BLaER1 (cell line): ENCODE measurements at regions not wholly inside any gene's neighbourhood (a gene's known extent, or its start where the extent isn't known, plus 50 kb on each side); places are given as distances from the start of the nearest gene placed in this dataset.

Source experiments
- H3K27ac ChIP-seq: shearing (Covaris generic); formaldehyde crosslinking; 2 replicates; pipeline ENCODE4 v1.8.1; 2022
- H3K27me3 ChIP-seq: shearing (Covaris generic); formaldehyde crosslinking; 2 replicates; pipeline ENCODE4 v1.8.1; 2022
- H3K36me3 ChIP-seq: shearing (Covaris generic); formaldehyde crosslinking; 2 replicates; pipeline ENCODE4 v1.8.1; 2022
- H3K4me1 ChIP-seq: shearing (Covaris generic); formaldehyde crosslinking; 2 replicates; pipeline ENCODE4 v1.8.1; 2022
- H3K4me2 ChIP-seq: shearing (Covaris generic); formaldehyde crosslinking; 2 replicates; pipeline ENCODE4 v1.8.1; 2022
- H3K4me3 ChIP-seq: shearing (Covaris generic); formaldehyde crosslinking; 2 replicates; pipeline ENCODE4 v1.8.1; 2022
- H3K9ac ChIP-seq: shearing (Covaris generic); formaldehyde crosslinking; 2 replicates; pipeline ENCODE4 v1.8.1; 2022
- H3K9me3 ChIP-seq: shearing (Covaris generic); formaldehyde crosslinking; 2 replicates; pipeline ENCODE4 v1.8.1; 2022
- H4K20me1 ChIP-seq: shearing (Covaris generic); formaldehyde crosslinking; 2 replicates; pipeline ENCODE4 v1.8.1; 2022
- Cebpa-rat ChIP-seq: shearing (Covaris generic); IDR thresholded peaks from 2 replicates; pipeline ENCODE4 v1.8.1; 2022

DNA sequence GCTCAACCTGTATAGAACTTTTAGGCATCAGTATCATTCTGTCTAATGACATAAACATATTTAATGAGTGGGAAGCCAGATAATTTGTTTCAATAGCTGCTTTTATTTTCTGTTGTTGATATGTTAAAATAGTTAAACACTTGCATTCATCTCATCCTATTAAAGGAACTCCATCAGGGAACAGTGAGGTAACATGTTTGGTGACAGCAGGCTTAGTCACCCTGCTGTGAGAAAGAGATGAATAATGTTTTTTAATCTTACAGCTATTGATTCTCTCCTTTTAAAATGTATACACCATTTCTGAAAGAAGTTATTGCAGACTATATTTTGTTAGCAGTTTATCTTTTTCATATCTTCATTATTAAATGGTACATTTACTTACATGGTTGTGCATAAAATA, 123.3 kb upstream of the CWC22 start:
- TF ChIP-seq Cebpa-rat: no peak
- Histone ChIP-seq H3K9ac (no peak overlapping the region), H4K20me1 (no peaks in the 10 kb centered on the region), H3K4me1 (no peaks in the 10 kb centered on the region), H3K4me2 (no peak overlapping the region), H3K36me3 (no peaks in the 10 kb centered on the region), H3K9me3 (no peaks in the 10 kb centered on the region), H3K27me3 (no peaks in the 10 kb centered on the region), H3K27ac (no peak overlapping the region), H3K4me3 (no peak overlapping the region)

DNA sequence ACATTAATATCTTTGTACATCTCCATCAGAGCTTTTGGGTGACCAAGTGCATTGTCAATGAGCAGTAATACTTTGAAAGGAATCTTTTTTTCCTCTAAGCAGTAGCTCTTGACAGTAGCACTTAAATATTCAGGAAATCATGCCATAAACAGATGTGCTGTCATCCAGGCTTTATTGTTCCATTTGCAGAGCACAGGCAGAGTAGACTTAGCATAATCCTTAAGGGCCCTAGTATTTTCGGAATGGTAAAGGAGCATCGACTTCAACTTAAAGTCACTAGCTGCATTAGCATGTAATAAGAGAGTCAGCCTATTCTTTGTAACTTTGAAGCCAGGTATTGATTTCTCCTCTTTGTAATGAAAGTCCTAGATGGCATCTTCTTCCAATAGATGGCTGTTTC, 121.8 kb upstream of the CWC22 start:
- H3K4me3 ChIP-seq: no peak overlapping the region
- H4K20me1 ChIP-seq: no peaks in the 10 kb centered on the region
- no peak for TF ChIP-seq Cebpa-rat
- no peak overlapping the region for H3K4me2 ChIP-seq
- no peaks in the 10 kb centered on the region for H3K4me1 ChIP-seq
- H3K27ac ChIP-seq: no peak overlapping the region
- H3K9ac ChIP-seq: no peak overlapping the region
- H3K36me3 ChIP-seq: no peaks in the 10 kb centered on the region
- H3K9me3 ChIP-seq: no peaks in the 10 kb centered on the region
- no peaks in the 10 kb centered on the region for H3K27me3 ChIP-seq

DNA sequence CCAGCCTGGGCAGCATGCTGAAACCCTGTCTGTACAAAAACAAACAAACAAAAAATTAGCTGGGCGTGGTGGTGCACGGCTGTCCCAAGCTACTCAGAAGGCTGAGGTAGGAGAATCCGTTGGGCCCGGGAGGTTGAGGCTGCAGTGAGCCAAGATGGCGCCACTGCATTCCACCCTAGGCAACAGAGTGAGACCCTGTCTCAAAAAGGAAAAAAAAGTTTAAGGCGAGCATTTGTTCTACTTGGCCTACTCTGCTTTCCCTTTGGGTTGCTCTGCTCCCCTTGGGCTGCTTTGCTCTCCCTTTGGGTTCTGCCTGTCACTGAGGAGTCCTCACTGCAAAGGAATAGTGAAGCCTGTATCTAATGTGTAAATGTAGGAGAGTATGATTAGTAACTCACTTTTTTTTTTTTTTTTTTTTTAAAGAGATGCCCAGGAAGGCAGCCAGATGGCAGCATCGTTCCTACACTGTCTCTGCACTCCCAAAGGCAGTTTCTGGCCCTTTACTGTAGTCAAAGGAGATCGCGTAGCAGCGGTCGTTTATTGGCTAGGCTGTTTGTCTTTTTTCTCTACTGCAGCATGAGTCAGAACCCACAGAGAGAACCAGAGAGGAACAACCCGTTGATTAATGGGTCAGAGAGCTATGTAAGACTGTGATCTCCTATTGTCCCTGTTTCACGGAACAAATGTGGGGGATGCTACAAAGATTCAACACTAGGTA, 118.3 kb upstream of the CWC22 start:
- H3K4me3 ChIP-seq: no peak overlapping the region
- no peaks in the 10 kb centered on the region for H3K4me1 ChIP-seq
- H3K27me3 ChIP-seq: no peaks in the 10 kb centered on the region
- no peak overlapping the region for H3K27ac ChIP-seq
- H3K4me2 ChIP-seq: 0 out of 2 replicates have a peak overlapping the region, but pooled peaks have one; percentile 18
- no peaks in the 10 kb centered on the region for H3K9me3 ChIP-seq
- H4K20me1 ChIP-seq: no peaks in the 10 kb centered on the region
- H3K9ac ChIP-seq: no peak overlapping the region
- TF ChIP-seq Cebpa-rat: no peak
- H3K36me3 ChIP-seq: no peaks in the 10 kb centered on the region

DNA sequence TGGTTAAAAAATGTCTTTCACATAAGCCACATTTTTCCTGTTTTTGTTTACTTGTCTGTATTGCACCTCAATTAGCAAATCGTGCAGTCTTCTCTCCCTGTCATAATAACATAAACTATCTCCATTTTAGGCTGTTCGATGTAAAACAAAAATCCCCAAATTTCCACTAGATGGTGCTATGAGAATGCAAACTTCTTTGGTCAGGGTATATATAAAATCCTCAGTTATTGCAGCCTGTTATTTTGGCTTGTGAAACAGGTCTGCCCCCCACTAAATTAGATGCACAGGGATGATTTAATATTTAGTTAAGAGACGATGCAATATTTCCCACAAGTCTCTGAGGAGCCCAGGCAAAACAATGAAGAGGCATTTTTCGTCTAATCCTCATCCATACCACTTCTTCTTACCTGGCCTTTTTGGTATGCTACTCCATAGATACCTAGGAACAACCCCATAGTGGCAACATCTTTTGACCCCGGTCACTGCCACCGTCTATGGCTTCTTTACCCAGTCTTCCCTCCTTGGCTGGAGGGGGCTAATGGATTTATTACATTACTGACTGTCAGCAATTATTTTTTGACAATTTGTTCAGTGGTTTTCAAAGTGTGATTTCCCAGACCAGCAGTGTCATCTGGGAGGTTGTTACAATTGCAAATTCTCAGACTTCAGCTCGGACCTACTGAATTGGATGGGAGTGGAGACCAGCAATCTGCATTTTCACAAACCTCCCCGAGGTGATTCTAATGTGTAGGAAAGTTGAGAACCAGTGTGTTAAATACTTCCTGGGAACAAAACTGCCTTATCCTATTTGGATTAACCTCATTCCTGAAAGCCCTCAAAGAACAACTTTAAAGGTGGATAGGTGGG, 117.4 kb upstream of the CWC22 start:
- H3K27ac ChIP-seq: no peak overlapping the region
- no peaks in the 10 kb centered on the region for H4K20me1 ChIP-seq
- H3K4me2 ChIP-seq: no peak overlapping the region
- no peak overlapping the region for H3K9ac ChIP-seq
- H3K9me3 ChIP-seq: no peaks in the 10 kb centered on the region
- no peaks in the 10 kb centered on the region for H3K36me3 ChIP-seq
- no peak overlapping the region for H3K4me3 ChIP-seq
- H3K27me3 ChIP-seq: no peaks in the 10 kb centered on the region
- H3K4me1 ChIP-seq: no peaks in the 10 kb centered on the region
- TF ChIP-seq Cebpa-rat: no peak

DNA sequence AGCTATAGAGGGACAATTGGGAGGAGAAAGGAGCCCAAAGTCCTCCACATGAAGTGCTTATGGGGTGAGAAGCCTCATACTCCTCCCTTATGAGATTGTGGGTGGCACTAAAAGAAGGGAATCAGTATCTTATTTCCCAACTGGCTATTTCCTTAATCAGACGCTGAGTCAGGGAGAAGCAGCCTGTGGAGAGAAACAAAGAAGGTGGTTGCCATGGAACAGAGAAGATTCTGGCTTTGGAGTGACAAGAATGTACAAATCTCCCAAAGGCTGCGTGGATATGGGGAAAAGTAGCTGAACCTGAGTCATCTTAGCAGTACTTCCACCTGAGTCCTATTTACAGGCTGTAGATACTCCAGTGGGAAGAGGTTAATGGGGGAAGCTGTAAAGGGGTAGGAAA, 115.8 kb upstream of the CWC22 start:
- Histone ChIP-seq H3K27me3 (no peaks in the 10 kb centered on the region), H3K9me3 (no peaks in the 10 kb centered on the region), H3K9ac (no peak overlapping the region), H3K4me2 (no peak overlapping the region), H4K20me1 (no peaks in the 10 kb centered on the region), H3K4me1 (no peaks in the 10 kb centered on the region), H3K4me3 (no peak overlapping the region), H3K27ac (no peak overlapping the region), H3K36me3 (no peaks in the 10 kb centered on the region)
- no peak for TF ChIP-seq Cebpa-rat

DNA sequence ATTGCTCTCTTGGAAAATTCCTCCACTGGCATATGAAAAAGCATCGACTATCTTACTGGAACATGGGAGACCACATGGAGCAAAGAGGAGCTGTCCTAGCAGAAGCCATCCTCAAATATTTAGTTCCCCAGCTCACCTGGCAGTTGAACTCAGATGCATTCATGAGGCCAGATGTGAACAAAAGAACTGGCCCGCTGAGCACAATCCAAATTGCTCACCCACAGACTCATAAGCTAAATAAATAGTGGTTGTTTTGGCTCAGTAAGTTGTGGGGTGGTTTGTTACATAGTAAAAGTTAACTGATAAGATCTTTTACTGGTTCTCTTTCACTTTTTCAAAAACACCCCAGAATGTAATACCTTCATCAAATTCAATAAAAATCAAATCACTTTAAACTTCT, 108.6 kb upstream of the CWC22 start:
- no peaks in the 10 kb centered on the region for H3K9me3 ChIP-seq
- no peak overlapping the region for H3K27ac ChIP-seq
- H3K9ac ChIP-seq: no peak overlapping the region

DNA sequence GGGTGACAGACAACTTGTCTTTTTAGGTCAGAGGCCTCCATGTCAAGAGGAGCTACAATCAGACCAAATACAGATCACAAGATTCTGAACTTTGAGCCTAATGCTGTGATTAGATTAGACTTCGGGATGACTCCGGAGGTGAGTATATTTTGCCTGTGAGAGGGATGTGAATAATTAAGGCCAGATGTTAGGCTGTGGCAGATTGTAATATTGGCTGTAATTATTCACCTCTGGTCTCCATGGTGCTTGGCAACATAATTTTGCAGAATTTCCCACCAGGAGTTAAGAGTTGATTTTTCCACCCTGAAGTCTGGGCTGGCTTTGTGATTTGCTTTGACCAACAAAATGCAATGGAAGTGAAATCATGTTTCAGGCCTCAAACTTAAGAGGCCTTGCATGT, 108.2 kb upstream of the CWC22 start:
- Histone ChIP-seq H3K27me3 (no peaks in the 10 kb centered on the region), H3K9ac (no peak overlapping the region), H3K4me1 (no peaks in the 10 kb centered on the region), H3K4me2 (no peak overlapping the region), H3K9me3 (no peaks in the 10 kb centered on the region), H4K20me1 (no peaks in the 10 kb centered on the region), H3K36me3 (no peaks in the 10 kb centered on the region), H3K27ac (no peak overlapping the region), H3K4me3 (no peak overlapping the region)
- no peak for TF ChIP-seq Cebpa-rat

More for the DNA sequence above, 108.6 kb upstream of the CWC22 start:
- no peak for TF ChIP-seq Cebpa-rat
- H4K20me1 ChIP-seq: no peaks in the 10 kb centered on the region
- H3K27me3 ChIP-seq: no peaks in the 10 kb centered on the region
- no peaks in the 10 kb centered on the region for H3K4me1 ChIP-seq
- H3K36me3 ChIP-seq: no peaks in the 10 kb centered on the region
- H3K4me3 ChIP-seq: no peak overlapping the region
- no peak overlapping the region for H3K4me2 ChIP-seq

DNA sequence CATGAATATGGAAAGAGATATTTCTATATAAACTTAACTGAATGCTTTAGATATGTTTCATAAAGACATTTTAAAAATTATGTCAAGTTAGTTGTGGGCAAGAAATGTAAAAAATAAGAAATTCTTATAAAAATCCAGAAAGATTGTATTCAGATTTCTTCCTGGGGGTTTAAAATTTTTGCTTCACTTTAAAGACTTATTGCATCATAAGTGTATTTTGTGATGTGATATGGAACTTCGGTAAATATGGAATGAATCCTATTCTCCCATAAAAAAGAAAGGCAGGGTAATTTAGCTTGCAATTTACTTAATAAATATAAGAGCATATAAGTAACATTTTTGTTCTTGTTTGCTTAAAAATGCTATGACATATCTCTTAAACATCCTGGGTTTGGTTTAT, 104.8 kb upstream of the CWC22 start:
- Histone ChIP-seq H3K4me3 (no peak overlapping the region), H3K9me3 (no peaks in the 10 kb centered on the region), H3K9ac (no peak overlapping the region), H3K27ac (no peak overlapping the region), H3K27me3 (no peaks in the 10 kb centered on the region), H3K4me1 (no peaks in the 10 kb centered on the region), H3K36me3 (no peaks in the 10 kb centered on the region), H3K4me2 (no peak overlapping the region), H4K20me1 (no peaks in the 10 kb centered on the region)
- no peak for TF ChIP-seq Cebpa-rat

DNA sequence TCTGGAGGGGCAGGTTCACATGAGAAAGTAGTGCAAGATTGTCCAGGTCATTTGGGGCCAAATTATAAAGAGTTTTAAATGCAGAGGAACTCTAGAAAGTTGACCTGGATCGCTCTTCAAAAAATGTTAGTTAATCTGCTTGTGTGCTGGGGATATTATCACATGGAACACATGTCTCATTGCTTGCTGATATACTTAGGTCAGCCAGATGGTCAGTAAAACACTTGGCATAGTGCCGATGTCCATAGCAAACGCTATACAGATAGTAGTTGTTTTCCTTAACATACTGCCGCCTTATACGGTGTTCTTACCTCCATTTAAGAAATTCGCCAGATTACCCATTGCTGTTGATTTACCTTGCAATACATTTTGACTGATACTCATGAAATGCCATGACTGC, 103.4 kb upstream of the CWC22 start:
- Histone ChIP-seq H3K27me3 (no peaks in the 10 kb centered on the region), H3K4me1 (no peaks in the 10 kb centered on the region), H3K27ac (no peak overlapping the region), H4K20me1 (no peaks in the 10 kb centered on the region), H3K4me2 (no peak overlapping the region), H3K9me3 (no peaks in the 10 kb centered on the region), H3K9ac (no peak overlapping the region), H3K4me3 (no peak overlapping the region), H3K36me3 (no peaks in the 10 kb centered on the region)
- no peak for TF ChIP-seq Cebpa-rat

DNA sequence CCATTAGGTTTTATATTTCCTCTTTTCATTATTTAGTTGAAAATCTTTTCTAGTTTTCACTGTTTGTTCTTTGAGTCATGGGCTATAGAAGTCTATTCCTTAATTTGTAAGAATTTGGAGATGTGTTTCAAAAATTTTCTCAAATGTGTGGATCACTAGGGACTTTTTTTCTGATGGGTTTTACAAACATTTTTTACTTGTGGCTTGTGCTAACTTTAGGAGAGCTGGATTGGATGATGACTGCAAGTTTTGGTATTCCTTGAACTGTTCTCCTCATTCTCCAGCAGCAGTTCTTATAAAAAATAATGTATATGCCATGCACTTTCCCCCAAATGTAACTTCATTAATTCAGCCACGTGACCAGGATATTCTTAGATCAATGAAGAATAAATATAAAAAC, 94.7 kb upstream of the CWC22 start:
- Histone ChIP-seq H3K4me2 (no peak overlapping the region), H3K27ac (no peak overlapping the region), H3K36me3 (no peaks in the 10 kb centered on the region), H3K27me3 (no peaks in the 10 kb centered on the region), H3K4me3 (no peak overlapping the region), H3K9ac (no peak overlapping the region), H4K20me1 (no peaks in the 10 kb centered on the region), H3K4me1 (no peaks in the 10 kb centered on the region), H3K9me3 (no peaks in the 10 kb centered on the region)
- no peak for TF ChIP-seq Cebpa-rat
